C4-2B (cell line): ENCODE measurements at regions not wholly inside any gene's neighbourhood (a gene's known extent, or its start where the extent isn't known, plus 50 kb on each side); places are given as distances from the start of the nearest gene placed in this dataset.

Experiments used
- CTCF ChIP-seq: fragments of 450-650 bp; conservative IDR thresholded peaks from 2 replicates; pipeline ENCODE4 v1.5.1; 2017; ENCODE audit warnings: mild to moderate bottlenecking
- ZFX ChIP-seq: fragments of 450-650 bp; IDR thresholded peaks from 2 replicates; pipeline ENCODE4 v1.6.1; 2017

DNA sequence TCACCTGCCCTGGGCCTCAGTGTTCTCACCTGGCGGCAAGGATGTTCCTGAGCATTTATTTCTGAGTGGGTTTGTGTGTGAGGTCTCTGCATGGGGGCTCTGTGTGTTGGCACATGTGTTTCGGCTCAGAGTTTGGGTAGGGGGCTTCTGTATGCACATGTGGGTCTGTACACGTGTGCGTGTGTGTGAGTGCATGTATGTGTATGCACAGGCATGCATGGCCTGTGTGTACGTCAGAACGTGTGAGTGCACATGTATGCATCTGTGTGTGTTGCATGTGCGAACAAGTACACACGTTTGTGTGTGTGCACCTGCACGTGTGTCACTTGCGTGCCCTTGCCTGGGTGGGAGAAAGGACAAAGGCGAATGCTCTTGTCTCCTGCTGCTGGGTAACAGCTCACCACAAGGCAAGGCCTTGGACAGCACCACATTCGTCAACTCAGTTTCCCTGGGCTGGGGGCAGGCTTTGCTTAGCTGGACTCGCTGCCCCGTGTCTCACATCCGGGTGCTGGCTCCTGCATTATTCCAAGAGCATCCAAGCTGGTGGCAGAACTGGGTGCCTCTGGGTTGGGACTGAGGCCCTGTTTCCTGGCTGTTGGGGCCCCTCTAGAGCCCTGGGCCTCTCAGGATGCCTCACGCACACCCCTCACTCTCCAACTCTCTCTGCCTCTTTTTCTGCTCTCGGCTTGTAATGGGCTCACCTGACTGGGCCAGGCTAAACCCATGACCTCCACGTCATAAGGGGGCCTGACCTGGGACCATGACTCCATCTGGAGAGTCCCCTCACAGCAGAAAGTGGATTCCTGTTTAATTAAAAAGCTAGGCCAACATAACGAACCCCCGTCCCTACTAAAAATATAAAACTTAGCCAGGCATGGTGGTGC lies 153.6 kb upstream of the C14orf180 start:
- TF ChIP-seq CTCF (no peak), ZFX (no peak)
